D721Med (cell line): ENCODE measurements at regions not wholly inside any gene's neighbourhood (a gene's known extent, or its start where the extent isn't known, plus 50 kb on each side); places are given as distances from the start of the nearest gene placed in this dataset.

Experiments used
- DNase-seq: peaks from one replicate; pipeline ENCODE4 v3.0.0; 2011; ENCODE audit warnings: low spot score; ENCODE audit not compliant: insufficient read length
- FAIRE-seq: peaks from 2 replicates; lab custom pipeline; 2011; peaks lifted over from hg19 to GRCh38; lab: Jason Lieb, UNC
- TF ChIP-seq, protein P1 (sequence below): IDR thresholded peaks from 2 replicates; pipeline ENCODE4 v1.5.1; 2012; ENCODE audit warnings: mild to moderate bottlenecking, control low read depth; ENCODE audit not compliant: insufficient read depth; ENCODE audit errors: missing control alignments

DNA sequence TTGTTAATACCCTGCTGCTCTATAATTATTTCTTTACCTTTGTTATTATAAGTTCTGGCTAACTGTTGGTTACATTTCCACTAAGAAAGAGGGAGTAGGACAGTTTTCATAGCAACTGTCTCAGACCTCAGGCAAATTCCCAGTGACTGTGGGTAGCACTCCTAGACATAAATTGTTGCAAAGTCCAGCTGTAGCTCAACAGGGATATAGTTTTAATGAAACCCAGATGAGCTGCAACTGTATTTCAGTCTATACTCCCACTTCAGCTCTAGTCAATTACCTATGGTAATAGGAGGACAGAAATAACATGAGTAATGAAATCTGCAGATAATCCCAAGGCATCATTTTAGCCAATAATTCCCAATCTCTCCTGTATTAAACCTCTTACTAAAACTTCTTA, 103.0 kb upstream of the SEMA3A start:
- TF ChIP-seq, protein P1, sequence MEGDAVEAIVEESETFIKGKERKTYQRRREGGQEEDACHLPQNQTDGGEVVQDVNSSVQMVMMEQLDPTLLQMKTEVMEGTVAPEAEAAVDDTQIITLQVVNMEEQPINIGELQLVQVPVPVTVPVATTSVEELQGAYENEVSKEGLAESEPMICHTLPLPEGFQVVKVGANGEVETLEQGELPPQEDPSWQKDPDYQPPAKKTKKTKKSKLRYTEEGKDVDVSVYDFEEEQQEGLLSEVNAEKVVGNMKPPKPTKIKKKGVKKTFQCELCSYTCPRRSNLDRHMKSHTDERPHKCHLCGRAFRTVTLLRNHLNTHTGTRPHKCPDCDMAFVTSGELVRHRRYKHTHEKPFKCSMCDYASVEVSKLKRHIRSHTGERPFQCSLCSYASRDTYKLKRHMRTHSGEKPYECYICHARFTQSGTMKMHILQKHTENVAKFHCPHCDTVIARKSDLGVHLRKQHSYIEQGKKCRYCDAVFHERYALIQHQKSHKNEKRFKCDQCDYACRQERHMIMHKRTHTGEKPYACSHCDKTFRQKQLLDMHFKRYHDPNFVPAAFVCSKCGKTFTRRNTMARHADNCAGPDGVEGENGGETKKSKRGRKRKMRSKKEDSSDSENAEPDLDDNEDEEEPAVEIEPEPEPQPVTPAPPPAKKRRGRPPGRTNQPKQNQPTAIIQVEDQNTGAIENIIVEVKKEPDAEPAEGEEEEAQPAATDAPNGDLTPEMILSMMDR = no peak
- no peak for FAIRE-seq

DNA sequence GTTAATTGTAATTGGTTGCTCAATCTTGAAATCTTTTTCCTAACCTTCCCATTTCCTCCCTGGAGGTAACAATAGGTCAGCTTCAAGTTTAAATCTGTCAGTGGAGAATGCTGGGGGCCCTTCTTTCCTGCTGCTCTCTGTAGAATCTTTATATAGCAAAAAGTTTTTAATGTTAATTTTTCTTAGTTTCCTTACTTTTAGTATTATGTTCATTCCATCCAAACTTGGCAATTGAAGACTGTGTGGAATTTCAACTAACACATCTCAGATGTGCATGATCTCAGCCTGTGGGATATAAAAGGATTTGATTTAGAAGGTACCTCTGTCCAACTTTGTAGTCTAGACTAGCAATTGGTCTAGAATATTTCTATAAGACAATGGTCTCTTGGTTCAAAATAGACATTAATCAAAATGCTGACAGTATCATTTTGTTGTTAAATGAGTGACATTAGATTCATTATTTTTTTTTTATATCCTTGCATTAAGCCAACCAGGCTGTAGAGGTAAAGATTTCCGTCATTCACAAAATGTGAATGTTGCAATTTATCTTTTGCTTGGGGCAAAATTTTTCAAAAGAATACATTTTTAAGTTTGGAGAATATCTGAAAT, 100.4 kb upstream of the SEMA3A start:
- TF ChIP-seq, protein P1 = no peak
- FAIRE-seq = no peak
- DNase-seq = no peak

More for the DNA sequence above, 103.0 kb upstream of the SEMA3A start:
- DNase-seq = no peak

DNA sequence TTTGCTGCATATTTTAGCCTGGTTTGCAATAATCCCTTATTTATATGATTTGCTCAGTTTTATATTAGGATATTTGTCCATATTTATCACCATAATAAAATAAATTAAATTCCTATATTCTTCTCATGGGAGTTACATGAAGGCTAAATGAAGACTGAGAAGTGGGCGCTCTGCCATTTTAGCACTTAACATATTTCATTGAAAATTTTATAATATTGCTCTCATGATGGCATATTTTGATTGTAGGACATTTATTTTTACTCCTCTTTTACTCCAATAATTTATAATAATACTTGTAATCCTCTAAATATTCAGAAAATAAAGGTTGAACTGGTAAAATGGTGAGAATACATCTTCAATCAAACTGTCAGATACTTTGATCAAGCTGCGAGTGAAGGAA, 99.8 kb upstream of the SEMA3A start:
- no peak for FAIRE-seq
- no peak for DNase-seq
- TF ChIP-seq, protein P1 = no peak

DNA sequence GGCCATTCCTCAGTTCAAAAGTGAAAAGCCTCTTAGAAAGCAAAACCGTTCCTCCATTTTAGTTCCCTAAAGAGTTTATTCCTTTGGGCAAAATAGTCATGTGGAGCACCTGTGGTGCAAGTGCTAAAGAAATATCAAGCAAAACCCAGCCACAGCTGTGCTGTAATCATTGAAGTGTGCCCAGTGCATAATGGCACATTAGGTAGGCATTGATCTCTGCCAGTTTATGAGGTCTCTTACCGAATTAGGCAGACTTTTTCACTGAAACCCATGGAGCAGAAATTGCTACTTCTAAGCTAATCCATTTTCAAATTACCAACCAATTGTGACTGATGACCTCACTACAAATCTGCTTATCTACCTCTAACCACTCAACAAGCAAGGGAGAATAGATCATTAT, 97.2 kb upstream of the SEMA3A start:
- DNase-seq = no peak
- no peak for FAIRE-seq
- TF ChIP-seq, protein P1 = no peak

DNA sequence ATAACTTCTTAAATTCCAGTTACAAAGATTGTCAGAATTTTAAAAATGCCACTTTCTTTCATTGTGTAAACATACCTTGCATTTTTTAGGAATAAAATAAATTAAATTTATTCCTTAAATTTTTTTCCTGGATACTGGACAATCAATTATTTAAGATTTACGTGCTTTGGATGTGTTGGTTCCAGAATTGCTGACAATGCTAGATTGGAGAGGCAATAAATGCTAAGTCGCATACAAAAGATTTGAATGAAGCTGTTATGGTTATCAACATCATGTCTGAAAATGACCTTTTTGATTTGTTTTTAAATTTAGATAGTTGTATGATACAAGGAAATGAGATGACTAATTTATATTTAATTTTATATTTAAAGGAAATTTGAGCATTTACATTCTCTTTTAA, 89.2 kb upstream of the SEMA3A start:
- DNase-seq (no peak), FAIRE-seq (no peak)
- TF ChIP-seq, protein P1 = no peak

DNA sequence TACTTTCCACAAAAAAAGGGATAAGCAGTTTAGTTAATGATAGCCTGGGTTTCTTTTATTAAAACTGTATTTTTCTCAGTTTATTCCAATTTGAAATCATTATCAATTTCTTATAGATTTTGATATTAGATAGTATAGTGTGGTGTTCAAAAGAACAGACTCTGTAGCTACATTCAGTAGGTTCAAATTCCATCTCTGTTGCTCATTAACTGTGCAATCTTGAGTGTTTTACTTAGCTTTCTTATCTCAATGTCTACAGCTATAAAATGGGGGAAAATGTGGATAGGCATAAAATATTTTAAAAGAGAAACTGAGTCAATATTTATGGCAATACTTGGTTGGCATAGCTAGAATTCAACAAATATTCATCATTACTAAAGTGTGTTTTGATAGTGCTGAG, 86.9 kb upstream of the SEMA3A start:
- FAIRE-seq (no peak), DNase-seq (no peak)
- TF ChIP-seq, protein P1 = no peak

DNA sequence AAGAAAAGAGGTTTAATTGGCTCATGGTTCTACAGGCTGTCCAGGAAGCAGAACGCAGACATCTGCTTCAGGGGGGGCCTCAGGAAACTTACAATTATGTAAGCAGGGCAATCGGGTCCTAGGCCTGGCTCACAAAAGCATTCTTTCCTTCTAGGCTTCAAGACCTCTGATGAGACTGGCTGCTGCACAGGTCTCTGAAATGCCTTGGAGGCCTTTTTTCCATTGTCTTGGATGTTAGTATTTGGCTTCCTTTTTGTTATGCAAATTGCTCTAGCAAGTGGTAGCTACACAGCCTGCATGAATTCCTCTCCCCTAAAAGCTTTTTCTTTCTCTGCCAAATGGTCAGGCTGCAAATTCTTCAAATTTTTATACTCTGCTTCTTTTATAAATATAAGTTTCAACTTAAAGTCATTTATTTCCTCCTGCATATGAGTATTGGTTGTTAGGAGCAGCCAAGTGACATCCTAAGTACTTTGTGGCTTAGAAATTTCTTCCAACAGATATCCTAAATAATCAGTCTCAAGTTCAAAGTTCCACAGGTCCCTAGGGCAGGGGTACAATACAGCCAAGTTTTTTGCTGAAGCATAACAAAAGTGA, 83.1 kb upstream of the SEMA3A start:
- FAIRE-seq = no peak
- TF ChIP-seq, protein P1 = no peak
- no peak for DNase-seq
